Mononuclear cell (primary cell): ENCODE measurements at regions not wholly inside any gene's neighbourhood (a gene's known extent, or its start where the extent isn't known, plus 50 kb on each side); places are given as distances from the start of the nearest gene placed in this dataset.

Experiments used
- H3K27me3 ChIP-seq: 2 replicates; pipeline ENCODE4 v1.6.0; 2011; ENCODE audit warnings: low read length, control low read depth; ENCODE audit not compliant: insufficient read depth
- H3K4me1 ChIP-seq: 2 replicates; pipeline ENCODE4 v1.5.1; 2011; ENCODE audit warnings: mild to moderate bottlenecking, low read length, control low read depth; ENCODE audit not compliant: insufficient read depth
- H3K4me3 ChIP-seq: 2 replicates; pipeline ENCODE4 v1.5.1; 2011; ENCODE audit warnings: mild to moderate bottlenecking, low read length, moderate library complexity
- H3K9me3 ChIP-seq: 2 replicates; pipeline ENCODE4 v1.5.1; 2011; ENCODE audit warnings: low read depth, mild to moderate bottlenecking, control low read depth, low read length

DNA sequence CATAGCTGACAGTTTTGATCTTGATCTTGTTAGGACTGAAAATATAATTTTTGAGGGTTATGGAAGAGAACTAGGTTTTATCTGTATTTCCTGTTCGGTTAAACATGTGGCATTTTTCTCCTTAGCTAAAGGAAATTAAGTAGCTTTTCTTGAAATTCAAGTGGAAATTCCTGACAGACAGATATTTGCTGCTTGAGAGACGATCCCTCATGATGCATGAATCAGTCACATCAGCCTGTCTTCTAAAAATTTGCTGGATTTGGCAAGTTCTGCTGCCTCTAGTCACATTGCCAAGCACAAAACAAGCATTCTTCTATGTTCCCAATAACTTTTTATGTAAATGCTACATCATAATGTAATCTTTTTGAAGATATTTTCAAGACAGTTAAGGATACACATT lies 201.8 kb upstream of the ATP5MC3 start:
- Histone ChIP-seq H3K9me3 (no peaks in the 10 kb centered on the region), H3K27me3 (no peaks in the 10 kb centered on the region), H3K4me1 (no peaks in the 10 kb centered on the region), H3K4me3 (no peak overlapping the region)

- H3K4me3 ChIP-seq, result no peak overlapping the region
- peaks cover 19% of the 10 kb centered on the region for H3K4me1 ChIP-seq
- H3K27me3 ChIP-seq, result no peaks in the 10 kb centered on the region
- H3K9me3 ChIP-seq, result no peaks in the 10 kb centered on the region
These were observed 192.2 kb upstream of the ATP5MC3 start for GRCh38 chr2:175373729-175374128.

- H3K4me3 ChIP-seq, result no peak overlapping the region
- no peaks in the 10 kb centered on the region for H3K27me3 ChIP-seq
These were observed 191.5 kb upstream of the ATP5MC3 start for GRCh38 chr2:175372704-175373701.

DNA sequence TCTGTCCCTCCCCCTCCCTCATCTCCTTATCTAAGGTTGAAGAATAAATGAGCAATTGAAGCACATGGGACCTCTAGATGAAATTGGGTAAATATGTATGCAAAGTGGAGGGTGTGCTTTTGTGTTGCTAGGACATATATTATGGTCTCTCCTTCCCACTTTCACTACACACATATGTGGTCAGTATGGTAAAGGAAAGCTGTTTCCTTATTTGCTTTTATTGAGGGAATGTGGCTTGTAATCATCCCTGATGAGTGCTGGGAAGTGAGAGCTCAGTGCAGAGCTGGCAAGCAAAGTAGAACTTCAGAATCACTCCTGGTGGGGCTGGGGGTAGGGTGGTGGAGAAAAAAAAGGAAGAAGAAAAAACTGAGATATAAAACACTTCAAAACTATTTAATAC lies 189.9 kb upstream of the ATP5MC3 start:
- no peaks in the 10 kb centered on the region for H3K9me3 ChIP-seq
- H3K27me3 ChIP-seq, result peaks cover 6% of the 10 kb centered on the region
- H3K4me3 ChIP-seq, result no peak overlapping the region
- H3K4me1 ChIP-seq, result peaks cover 19% of the 10 kb centered on the region

More at GRCh38 chr2:175372704-175373701, 191.5 kb upstream of the ATP5MC3 start:
- Histone ChIP-seq H3K4me1 (peaks cover 19% of the 10 kb centered on the region), H3K9me3 (no peaks in the 10 kb centered on the region)

- H3K4me3 ChIP-seq, result no peak overlapping the region
- no peaks in the 10 kb centered on the region for H3K4me1 ChIP-seq
- H3K27me3 ChIP-seq, result peaks cover 16% of the 10 kb centered on the region
- H3K9me3 ChIP-seq, result no peaks in the 10 kb centered on the region
These were observed 185.3 kb upstream of the ATP5MC3 start for GRCh38 chr2:175366815-175367214.

- no peaks in the 10 kb centered on the region for H3K9me3 ChIP-seq
- no peaks in the 10 kb centered on the region for H3K4me1 ChIP-seq
- H3K27me3 ChIP-seq, result peaks cover 20% of the 10 kb centered on the region
- no peak overlapping the region for H3K4me3 ChIP-seq
These were observed 182.2 kb upstream of the ATP5MC3 start for GRCh38 chr2:175363699-175364098.

- H3K27me3 ChIP-seq, result peaks cover 20% of the 10 kb centered on the region
- no peaks in the 10 kb centered on the region for H3K9me3 ChIP-seq
- no peaks in the 10 kb centered on the region for H3K4me1 ChIP-seq
- no peak overlapping the region for H3K4me3 ChIP-seq
These were observed 180.8 kb upstream of the ATP5MC3 start for GRCh38 chr2:175362331-175362730.

- Histone ChIP-seq H3K27me3 (peaks cover 4% of the 10 kb centered on the region), H3K9me3 (no peaks in the 10 kb centered on the region), H3K4me1 (no peaks in the 10 kb centered on the region), H3K4me3 (no peak overlapping the region)
These were observed 178.2 kb upstream of the ATP5MC3 start for GRCh38 chr2:175359710-175360109.

DNA sequence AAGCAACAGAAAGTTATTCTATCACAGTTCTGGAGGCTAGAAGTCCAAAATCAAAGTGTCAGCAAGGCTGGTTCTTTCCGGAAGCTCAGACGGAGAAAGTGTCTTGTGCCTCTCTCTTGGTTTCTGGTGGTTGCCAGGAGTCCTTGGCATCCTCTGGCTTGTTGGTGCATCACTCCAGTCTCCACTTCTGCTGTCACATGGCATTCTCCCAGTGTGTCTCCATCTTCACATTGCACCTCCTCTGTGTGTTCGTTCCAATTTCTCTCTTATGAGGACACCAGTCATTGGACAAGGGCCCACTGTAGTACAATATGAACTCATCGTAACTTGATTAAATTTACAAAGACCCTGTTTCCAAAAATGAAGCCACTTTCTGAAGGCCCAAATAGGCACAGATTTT lies 175.4 kb upstream of the ATP5MC3 start:
- H3K4me1 ChIP-seq, result no peaks in the 10 kb centered on the region
- H3K9me3 ChIP-seq, result no peaks in the 10 kb centered on the region
- H3K4me3 ChIP-seq, result no peak overlapping the region
- peaks cover 4% of the 10 kb centered on the region for H3K27me3 ChIP-seq

- no peaks in the 10 kb centered on the region for H3K9me3 ChIP-seq
- peaks cover 4% of the 10 kb centered on the region for H3K27me3 ChIP-seq
- no peaks in the 10 kb centered on the region for H3K4me1 ChIP-seq
- H3K4me3 ChIP-seq, result no peak overlapping the region
These were observed 173.7 kb upstream of the ATP5MC3 start for GRCh38 chr2:175355246-175355645.

GRCh38 chr2:175353275-175353674 lies 171.8 kb upstream of the ATP5MC3 start:
- Histone ChIP-seq H3K4me1 (no peaks in the 10 kb centered on the region), H3K4me3 (no peak overlapping the region), H3K9me3 (no peaks in the 10 kb centered on the region), H3K27me3 (peaks cover 4% of the 10 kb centered on the region)

DNA sequence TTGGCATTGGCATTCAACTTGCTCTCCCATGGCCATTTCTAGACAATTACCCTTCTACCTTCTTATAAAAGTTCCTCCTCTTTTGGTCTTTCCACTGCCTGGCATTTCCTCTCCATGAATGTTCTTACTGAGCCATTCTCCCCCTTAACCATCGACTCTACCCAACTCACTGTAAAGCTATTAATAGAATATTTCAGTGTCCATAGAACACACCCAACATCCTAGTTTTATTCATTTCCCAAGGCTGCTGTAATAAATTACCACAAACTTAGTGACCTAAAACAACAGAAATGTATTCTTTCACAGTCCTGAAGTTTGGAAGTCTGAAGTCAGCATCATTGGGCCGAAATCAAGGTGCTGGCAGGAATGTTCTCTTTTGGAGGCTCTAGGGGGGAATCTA lies 170.0 kb upstream of the ATP5MC3 start:
- H3K27me3 ChIP-seq, result peaks cover 9% of the 10 kb centered on the region
- H3K4me3 ChIP-seq, result no peak overlapping the region
- no peaks in the 10 kb centered on the region for H3K9me3 ChIP-seq
- H3K4me1 ChIP-seq, result no peaks in the 10 kb centered on the region

- H3K4me3 ChIP-seq, result no peak overlapping the region
- H3K9me3 ChIP-seq, result no peaks in the 10 kb centered on the region
- H3K27me3 ChIP-seq, result peaks cover 12% of the 10 kb centered on the region
- H3K4me1 ChIP-seq, result no peaks in the 10 kb centered on the region
These were observed 168.6 kb upstream of the ATP5MC3 start for GRCh38 chr2:175350105-175350504.

- Histone ChIP-seq H3K4me3 (no peak overlapping the region), H3K4me1 (no peaks in the 10 kb centered on the region), H3K27me3 (peaks cover 9% of the 10 kb centered on the region), H3K9me3 (peaks cover 15% of the 10 kb centered on the region)
These were observed 160.6 kb upstream of the ATP5MC3 start for GRCh38 chr2:175342085-175342484.

DNA sequence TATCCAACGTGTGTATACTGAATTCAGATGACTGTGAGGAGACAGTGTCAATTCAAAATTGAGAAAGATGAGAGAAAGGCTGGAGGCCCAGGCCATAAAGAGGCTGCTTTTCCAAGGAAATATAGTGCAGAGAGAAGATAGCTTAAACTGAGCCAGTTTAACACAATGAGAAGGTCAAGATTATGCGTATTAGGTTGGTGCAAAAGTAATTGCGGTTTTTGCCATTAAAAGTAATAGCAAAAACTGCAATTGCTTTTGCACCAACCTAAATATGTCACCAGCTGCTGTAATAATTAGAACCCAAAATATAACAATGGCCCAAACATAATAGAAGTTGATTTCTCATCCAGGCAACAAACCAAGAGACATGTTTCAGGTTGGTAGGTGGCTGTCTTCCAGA lies 148.7 kb upstream of the ATP5MC3 start:
- H3K27me3 ChIP-seq, result peaks cover 5% of the 10 kb centered on the region
- H3K9me3 ChIP-seq, result no peaks in the 10 kb centered on the region
- H3K4me3 ChIP-seq, result no peak overlapping the region
- no peaks in the 10 kb centered on the region for H3K4me1 ChIP-seq

DNA sequence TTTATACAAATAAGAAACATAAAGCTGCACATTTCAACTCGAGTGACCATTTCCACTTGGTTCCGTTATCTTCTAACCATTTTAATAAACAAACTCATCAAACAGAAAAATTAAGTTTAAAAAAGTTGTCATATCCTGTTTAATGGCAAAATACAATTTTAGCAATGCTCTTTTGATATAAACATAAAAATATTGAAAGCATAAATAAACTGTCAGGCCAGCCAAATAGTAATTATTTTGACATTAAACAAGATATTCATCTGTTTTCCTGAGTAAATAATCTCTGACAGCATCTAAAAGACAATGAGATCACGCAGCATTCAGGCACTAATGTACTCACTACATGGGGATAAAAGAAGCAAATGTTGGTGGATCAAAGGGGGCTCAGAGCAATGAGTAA lies 145.3 kb upstream of the ATP5MC3 start:
- Histone ChIP-seq H3K9me3 (no peaks in the 10 kb centered on the region), H3K27me3 (no peaks in the 10 kb centered on the region), H3K4me1 (no peaks in the 10 kb centered on the region), H3K4me3 (no peak overlapping the region)
